HT-29 (cell line): ENCODE measurements at regions not wholly inside any gene's neighbourhood (a gene's known extent, or its start where the extent isn't known, plus 50 kb on each side); places are given as distances from the start of the nearest gene placed in this dataset.
"Not testable (repeated sequence)": the region's sequence is repeated elsewhere in the genome, so short reads cannot be mapped to it uniquely, and the experiment has no call there.

Source experiments
- DNase-seq: peaks from one replicate; pipeline ENCODE4 v3.0.0-alpha.2; 2015; ENCODE audit warnings: low spot score

DNA sequence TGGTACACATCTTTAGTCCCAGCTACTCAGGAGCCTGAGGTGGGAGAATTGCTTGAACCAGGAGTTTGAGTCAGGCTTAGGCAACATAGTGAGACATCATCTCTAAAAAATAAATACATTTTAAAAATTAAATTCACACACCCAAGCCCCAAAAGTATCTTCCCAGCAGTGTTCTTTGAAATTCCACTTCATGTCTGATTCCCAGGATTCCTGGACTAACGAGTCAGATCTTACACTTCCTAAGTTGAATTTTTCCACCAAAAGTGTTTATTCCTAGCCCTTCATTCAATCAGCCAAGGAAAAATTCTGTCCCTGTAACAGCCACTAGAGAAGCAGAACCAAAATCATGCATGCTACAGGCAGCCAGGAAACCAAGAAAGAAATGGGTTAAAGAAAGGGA lies 970.9 kb downstream of the EFNA5 start:
- no peak for DNase-seq

DNA sequence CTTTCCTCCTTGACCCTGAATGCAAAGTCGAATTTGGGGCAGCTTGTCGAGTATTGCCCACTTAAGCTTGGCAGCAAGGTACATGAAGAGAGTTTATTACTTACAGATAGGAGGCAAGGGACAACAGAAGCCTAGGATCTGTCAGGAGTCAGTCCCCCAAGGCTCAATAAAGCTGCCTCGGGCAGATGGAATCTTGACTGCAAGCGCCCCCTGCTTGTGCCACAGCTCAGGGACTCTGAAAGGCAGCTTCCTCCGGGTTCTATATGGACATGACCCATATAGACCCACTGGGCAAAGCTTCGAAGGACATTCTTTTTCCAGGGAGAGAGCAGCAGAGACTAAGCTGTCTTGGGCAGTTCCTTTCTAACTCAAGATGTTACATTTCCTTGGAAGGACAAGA lies 971.5 kb downstream of the EFNA5 start:
- no peak for DNase-seq

DNA sequence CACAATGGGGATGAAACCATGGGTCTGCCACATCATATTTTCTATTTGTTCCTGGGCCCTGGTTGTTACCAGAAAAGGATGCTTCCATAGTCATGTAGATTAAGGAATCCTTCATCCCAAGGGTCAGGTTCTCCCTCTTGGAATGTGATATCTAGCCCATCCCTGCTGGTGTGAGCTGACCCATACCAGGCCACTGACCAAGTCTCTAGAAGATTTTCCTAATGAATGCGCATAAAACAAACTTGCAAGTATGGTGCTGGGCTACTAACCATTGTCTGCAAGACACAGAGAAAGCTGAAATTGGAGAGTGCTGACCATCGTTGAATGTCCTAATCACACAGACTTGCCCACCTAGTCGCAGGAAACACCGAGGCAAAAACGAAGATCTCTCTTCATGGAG lies 972.6 kb downstream of the EFNA5 start:
- no peak for DNase-seq

DNA sequence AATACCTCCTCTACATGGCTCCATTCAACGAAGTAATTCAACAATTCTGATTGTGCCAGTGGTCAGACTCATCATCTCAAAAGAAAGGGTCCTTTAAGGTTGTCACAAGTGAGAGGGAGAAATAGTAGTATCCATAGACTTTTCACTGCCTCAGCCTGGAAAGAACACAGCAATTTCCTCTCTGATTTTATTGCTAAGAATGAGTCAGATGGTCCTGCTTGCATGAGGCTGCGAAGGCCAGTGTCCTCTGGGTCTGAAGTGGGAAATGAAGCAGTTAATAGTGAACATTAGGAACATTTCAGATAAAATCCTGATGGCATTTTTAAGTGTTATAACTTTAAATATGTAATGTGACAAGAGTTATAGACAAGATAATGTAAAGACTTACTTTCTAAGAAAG lies 979.0 kb downstream of the EFNA5 start:
- no peak for DNase-seq

DNA sequence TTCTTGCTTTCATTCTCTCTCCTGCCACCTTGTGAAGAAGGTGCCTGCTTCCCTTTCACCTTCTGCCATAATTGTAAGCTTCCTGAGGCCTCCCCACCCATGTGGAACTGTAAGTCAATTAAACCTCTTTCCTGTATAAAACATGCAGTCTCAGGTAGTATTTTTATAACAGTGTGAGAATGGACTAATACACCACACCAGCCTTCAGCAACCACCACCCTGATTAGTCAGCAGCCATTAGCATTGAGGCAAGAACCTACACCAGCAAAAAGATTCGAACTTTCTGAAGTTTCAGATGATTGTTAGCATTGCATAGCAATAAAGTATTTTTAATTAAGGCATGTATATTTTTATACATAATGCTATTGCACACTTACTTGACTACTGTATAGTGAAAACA lies 980.2 kb downstream of the EFNA5 start:
- DNase-seq = no peak

DNA sequence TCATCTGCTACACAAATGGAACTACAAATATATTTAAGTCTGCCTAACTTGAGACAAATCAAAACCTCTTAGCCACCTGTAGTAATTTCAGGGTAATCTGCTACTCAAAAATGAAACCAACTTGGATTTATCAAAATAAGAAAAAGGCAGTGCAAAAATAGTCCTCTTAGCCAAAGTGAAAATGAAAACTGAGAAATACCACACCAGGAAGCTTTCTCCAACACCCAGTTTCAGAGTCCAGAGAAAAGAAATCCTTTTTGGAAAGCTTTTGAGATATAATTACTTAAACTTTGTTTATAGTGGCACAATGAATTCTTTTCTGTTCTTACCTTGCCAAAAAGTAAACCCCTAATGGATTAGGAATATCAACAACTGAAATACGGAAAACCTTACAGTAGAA lies 990.4 kb downstream of the EFNA5 start:
- no peak for DNase-seq

DNA sequence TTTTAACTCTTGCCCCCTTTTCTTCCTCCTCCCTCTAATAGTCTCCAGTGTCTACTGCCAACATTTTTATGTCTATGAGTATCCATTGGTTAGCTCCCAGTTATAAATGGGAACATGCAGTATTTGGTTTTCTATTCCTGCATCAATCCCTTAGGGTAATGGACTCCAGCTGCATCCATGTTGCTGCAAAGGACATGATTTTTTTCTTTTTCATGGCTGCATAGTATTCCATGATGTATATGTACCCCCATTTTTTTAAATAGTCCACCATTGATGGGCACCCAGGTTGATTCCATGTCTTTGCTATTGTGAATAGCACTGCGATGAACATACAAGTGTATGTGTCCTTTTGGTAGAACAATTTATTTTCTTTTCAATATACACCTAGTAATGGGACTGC lies 993.7 kb downstream of the EFNA5 start:
- no peak for DNase-seq

DNA sequence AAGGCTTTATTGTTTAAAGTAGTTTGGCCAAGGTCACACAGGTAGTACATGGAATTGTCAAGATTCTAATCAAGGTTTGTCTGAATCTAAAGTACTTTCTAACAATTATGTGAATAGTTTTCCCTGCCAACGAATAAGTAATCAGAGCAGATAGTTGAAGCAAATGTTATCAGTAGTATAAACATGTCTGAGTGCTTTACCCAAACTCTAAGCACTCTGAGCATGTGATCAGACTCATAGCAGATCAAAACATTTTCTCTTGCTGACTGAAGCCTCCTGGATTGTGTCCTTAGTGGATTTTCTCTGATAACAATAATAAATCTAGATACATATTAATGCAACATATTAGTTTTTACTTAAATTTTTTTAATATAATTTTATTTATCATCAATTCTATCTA lies 995.0 kb downstream of the EFNA5 start:
- DNase-seq = no peak

DNA sequence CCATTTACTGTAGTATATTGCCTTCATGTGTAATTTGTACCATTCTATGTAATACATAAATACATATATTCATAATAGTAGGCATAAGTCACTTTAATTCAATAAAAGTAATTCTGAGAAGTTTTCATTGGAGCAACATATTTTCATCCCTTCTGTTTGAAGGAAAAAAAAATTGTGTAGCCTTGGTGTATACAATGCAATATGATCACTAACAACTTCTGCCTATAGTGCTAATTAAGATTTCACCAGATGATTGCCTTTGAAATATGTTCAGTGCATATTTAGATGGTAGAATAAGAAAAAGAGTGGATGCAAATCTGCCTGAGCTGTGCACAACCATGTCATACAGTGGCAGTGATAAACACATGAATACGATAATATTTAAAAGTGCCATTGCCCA lies 996.8 kb downstream of the EFNA5 start:
- DNase-seq = no peak

DNA sequence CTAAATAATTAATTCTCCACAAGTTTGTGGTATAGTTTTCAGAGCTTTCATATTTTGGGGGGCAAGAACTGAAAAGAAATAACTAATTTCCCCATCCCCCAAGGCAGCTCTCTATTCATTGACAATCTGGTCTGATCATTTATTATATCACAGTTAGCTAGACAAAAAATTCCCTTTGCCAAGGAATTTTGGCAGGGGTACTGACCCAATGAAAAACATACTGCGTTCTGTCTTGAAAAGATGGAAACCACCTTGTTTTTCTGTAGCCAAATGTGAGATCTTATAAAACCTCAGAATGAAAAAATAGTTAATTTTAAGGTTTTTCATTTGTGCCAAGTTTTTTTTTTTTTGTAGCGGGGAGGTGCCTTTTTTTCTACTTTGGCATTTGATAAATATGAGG lies 1008.9 kb downstream of the EFNA5 start:
- no peak for DNase-seq

DNA sequence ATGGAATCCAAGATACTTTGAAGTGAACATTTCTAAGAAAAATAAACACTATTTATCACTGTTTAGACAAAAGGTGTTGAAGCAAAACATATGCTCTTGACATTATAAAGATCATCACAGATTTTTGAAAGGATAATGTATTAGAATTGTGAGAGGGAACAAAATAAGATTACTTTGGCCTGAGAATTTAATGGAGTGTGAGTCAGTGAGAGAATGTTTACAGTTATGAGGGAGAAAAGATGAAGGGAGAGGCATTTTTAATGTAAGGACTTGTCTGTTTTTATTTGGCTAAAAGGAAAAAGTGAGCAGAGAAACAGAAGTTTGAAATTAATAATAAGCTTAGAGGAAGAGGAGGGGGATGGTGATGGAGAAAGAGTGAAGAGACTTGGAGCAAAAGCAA lies 1010.1 kb downstream of the EFNA5 start:
- DNase-seq = no peak

DNA sequence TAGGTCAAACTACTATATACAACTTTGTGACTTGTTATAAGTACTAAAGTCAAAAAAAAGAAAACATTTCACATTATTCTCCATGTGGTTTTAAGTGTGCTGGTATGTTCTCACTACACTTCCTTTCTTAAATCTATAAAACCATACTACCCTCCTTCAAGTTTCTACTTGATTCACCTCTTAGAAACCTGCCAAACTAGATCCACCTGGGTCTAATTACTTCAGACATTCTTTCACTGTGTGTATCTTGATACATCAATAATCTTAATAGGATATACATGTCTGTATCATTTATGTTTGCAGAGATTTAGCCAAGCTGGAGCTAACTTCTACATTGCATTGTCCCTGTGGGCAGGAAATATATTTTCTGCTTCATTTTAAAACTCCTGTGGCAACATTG lies 1012.6 kb downstream of the EFNA5 start:
- peak; percentile 22 for DNase-seq

DNA sequence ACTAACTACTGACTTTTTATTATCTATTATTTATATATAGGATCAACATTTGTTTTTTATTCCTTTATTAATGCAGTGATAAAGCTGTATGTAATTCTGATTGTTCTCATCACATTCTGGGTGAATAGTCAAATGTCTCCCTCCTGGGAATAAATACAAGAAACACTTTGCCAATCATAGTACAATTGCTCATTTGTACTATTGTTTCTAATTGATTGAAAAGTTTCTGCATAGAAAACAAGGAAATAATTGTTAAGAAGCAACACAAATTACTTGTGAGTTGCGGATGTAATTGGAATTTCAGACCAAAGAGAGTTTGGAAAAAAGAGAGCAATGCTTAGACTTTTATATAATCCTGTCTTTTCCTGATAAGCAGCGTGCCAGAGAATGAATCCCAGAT lies 1013.9 kb downstream of the EFNA5 start:
- no peak for DNase-seq

DNA sequence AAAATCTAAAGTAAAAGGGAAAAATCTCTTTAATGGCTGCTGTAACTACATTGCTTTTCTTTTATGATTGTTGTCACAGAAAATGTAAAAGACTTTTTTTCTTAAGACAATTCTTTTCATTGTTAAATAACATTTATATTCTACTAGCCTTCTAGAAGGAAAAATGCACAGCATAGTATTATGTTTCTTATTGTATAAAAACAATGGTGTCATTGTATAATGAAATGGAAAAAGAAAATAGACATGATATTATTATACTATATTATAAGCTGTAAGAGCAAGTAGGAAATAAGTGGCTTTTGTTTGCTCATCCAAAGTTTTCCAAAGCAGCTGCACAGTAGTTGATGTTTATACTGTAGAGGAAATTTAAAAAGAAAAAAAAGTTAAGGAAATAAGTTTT lies 1021.7 kb downstream of the EFNA5 start:
- DNase-seq = no peak

DNA sequence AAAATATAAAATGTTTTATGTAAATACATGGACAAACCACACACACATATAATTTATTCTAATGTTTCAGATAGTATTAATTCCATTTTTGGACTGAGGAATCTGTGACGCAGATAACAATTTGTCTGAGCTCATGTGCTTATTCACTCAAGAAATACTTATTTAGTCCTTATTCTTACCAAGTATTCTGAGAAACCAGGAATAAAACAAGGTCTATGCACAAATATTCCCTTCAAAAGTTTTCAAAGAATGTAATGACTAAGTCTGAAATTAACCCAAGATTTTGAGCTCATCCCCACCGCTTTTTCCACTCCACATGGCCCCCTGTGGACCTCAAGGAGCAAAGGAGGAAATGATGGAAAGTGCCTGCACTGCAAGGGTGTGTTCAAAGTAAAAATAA lies 1022.3 kb downstream of the EFNA5 start:
- DNase-seq = no peak

DNA sequence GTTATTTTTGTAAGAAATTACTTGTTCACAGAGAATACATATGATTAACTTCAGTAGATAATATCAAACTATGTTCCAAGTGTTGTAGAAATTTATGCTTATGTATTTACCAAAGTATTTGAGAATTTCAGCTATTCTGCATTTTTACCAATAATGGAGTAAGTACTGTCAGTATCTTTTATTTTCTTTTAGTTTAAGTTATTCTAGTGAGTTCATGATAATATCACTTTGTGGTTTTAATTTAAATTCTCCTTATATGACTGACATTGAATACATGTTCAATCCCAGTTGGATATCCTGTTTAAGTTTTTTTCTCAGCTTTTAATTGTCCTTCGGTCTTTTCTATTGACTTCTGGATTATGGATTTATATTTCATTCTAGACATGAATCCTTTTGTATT lies 1024.6 kb downstream of the EFNA5 start:
- no peak for DNase-seq

DNA sequence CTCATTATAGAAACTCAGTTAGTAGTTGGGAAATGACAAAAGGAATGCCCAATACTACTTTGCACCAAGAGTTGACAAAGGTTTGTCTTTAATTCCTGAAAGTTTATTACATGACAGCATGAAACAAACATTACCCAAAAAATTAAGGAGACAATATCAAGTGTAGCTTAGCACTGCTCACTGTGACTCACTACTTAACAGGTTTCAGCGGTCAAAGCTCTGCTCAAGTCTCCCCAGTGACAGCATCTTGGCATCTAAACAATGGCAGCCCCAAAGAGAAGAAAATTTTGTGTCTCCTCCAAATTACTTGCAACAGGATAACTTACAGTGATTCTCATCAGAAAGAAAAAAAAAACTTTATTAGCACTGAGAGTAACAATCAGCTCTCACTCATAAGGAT lies 1030.2 kb downstream of the EFNA5 start:
- no peak for DNase-seq

DNA sequence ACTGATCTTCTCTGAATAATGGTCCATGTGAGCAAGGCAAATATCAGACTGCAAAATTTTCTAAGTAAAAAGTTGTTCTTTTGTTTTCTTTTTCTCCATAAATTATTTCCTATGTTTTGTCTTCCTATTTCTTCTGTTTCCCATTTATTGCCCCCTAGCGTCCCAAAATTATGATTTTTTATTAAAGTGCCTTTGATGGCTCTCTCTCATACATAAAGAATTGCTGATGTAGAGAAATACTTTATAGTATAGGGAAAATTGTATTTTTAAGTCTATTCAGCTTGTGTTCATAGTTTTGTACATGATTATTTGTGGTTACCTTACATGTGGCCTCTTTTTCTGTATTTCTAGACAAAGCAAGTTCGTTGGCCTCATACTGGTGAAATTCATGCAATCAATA lies 1031.2 kb downstream of the EFNA5 start:
- no peak for DNase-seq

DNA sequence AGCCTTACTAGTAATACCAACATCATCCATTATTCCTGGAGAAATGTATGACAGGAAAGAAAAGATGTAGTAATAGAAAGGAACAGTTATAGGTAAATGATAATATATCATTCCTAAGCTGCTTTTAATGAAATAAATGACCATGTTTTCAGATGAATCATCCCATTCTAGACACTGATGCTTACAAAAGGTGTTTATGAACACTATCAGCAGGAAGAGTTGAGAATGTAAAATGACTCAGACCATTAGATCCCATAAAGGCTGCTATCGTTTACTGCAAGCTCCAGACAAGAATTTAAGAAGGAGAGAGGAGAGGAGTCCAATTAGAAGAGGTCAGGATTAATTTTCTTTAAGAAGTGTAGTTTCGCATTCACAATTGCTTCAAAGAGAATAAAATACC lies 1033.5 kb downstream of the EFNA5 start:
- DNase-seq = no peak

DNA sequence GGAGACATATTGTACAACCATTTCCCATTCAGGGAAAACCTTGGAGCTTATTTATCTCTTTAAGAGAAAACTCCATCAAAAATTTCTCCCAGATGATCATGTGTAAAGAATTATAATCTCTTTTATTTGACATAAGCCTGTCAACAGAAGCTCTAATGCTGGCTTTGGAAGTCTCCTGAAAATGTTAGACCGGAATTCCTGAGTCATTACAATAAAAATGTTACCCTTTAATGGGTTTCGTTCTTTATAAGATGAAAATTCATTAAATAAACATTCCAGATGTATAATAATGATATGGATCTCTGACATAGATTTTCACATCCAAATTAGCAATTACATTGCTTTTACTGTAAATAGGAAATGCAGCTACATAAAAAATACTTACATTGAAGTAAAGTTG lies 1036.4 kb downstream of the EFNA5 start:
- DNase-seq = peak; percentile 12

DNA sequence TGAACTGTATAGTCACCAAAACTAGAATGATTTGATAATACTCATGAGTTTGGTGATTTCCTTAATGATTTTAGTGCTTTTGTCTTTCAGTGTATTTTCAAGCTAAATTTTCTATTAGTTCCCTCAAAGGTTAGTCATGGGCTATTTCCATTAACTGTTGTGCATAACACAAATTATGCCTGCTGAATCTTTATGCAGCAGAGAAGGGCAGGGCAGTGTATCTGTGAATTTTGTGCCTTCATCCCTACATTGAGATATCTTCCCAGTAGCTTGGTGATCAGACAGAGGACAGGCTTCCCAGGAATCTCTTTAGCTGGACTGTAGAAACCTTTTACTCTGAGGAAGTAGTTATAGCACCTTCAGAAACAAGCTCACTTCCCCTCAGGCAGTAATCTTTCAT lies 1036.9 kb downstream of the EFNA5 start:
- no peak for DNase-seq

DNA sequence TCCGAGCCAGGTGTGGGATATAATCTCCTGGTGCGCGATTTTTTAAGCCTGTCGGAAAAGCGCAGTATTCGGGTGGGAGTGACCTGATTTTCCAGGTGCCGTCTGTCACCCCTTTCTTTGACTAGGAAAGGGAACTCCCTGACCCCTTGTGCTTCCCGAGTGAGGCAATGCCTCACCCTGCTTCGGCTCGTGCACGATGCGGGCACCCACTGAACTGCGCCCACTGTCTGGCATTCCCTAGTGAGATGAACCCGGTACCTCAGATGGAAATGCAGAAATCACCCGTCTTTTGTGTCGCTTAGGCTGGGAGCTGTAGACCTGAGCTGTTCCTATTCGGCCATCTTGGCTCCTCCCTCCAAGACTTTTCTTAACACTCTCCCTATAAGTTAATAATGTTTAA lies 1042.3 kb downstream of the EFNA5 start:
- DNase-seq = not testable (repeated sequence)

DNA sequence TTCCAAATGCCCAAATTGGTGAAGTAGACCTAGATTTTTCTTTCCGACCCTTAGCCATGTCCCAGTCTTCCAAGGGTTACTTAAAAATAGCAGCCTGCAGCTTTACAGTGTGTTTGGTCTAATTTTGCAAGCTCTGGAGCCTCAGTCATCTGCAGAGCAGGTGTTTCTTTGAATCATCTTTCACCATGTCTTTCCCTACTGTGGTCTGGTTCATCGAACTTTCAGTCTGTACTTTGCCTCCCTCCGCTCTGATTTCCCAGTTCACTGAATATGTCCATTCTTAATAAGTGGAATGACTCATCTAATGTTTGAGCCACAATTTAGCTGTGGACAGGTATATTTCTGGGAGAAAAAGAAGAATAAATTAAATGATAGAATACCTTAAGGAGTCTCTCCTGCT lies 1060.7 kb downstream of the EFNA5 start:
- no peak for DNase-seq

DNA sequence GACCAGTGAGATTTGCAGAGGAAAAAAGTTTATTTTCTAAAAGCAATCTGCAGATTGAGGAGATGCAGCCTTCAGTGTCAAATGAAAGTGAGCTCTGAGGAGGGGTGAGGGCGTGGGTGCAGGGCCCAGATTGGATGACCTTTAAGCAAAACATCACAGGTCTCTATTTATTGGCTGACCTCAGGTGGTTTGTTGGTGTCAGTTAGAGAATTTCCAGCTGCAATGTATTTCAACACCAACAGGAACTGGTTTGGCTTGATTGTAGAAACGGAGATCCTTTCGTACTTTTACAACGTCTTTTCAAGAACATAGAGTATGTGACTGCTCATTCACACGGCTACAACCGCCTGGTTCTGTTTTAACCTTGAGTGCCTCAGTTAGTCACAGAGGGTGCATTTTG lies 1069.1 kb downstream of the EFNA5 start:
- peak; percentile 28 for DNase-seq

DNA sequence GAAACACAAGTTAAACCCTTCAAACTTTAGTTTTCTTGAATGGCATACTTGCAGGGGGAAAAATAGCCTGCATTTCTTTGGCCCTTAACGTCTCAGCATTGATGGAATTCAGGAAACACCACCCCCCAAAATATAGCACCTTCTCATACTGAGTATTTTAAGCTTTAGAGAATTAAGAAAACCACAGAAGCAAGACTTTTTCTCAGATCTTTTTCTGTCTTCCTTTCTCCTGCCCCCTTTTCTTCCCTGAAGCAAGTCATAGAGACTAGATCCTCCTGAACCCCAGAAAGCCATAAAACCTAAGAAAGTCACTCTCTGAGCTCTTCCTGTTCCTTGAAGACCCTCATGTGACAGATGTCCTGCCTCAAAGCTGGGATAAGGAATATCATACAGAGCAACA lies 1069.9 kb downstream of the EFNA5 start:
- no peak for DNase-seq
